ENCODE measurements at regions not wholly inside any gene's neighbourhood (a gene's known extent, or its start where the extent isn't known, plus 50 kb on each side); places are given as distances from the start of the nearest gene placed in this dataset.

DNA sequence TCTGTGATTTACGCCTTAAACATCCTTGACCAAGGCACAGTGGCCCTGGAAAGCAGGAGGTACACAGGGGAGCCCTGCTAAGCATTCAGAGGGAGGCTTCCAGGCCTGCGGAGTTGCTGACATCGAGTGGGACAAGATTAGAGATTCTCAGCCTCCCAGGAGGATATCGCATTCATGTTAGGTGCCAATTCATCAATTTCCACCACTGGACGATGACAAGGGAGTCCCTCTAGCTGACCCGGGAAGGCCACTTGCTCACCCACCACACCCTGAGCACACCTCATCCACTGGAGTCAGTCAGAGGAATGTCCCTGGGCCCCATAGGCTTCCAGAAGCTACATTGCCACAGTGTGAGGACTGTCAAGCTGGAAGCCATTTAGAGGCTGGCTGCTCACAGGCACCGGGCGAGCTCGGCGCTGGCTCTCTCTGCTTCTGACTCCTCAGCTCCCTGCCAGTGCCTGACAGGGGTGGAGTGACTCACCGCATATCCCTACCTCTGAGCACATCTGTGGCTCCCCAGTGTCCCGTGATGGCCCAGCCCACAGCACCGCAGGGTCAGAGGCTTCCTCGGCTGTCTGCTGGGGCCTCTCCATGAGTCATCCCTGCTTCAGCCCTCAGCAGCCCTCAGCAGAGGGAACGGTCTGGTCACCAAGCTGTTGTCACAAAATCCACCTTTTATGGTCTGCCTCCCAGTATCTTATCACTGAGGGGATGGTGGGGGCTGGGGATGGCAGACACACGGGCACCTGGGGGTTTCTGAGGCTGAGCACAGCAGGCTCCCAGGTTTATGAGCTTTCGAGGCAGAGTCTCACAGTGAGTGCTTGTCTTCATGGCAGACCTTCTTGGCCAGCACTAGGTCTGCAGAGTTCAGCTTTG, 117.5 kb downstream of the ZNF608 start:
- H3K27me3 ChIP-seq (replicated peaks in 1 of 4; ENCODE audit: control extremely low read depth in 1 of 4, control insufficient read depth in 3 of 4, insufficient read depth in 4 of 4, low read length in 3 of 4), result peaks cover 0 to 5% (median 0%) of the 10 kb centered on the region in 4 experiments
- no peak overlapping the region for H2AFZ ChIP-seq (ENCODE audit: insufficient read depth, low read depth, low read length, poor library complexity, severe bottlenecking)
- ATAC-seq (ENCODE audit: low read depth), result no peak
- no peaks in the 10 kb centered on the region for H3K9me3 ChIP-seq (ENCODE audit: control extremely low read depth in 1 of 3, control insufficient read depth in 2 of 3, insufficient read depth in 1 of 3, low read length in 2 of 3)
- ChIA-PET CTCF (no interaction called here), POLR2A (no interaction called here)
- H3K79me2 ChIP-seq (ENCODE audit: control insufficient read depth, insufficient read depth, low read length), result no peaks in the 10 kb centered on the region
- no peak for TF ChIP-seq EZH2 (IDR thresholded peaks at IDR 0.05; ENCODE audit: borderline replicate concordance, insufficient read depth, low read depth, low read length, poor library complexity, severe bottlenecking)
- no peak for TF ChIP-seq CTCF (IDR thresholded peaks at IDR 0.05)
- peaks cover 0 to 9% of the 10 kb centered on the region in 2 donors for H3K4me1 ChIP-seq (ENCODE audit: control insufficient read depth in 2 of 2, insufficient read depth in 2 of 2, low read length in 2 of 2)
- WGBS (ENCODE audit: insufficient coverage), result 97% methylated on average over 16 of the region's 17 CpGs
- no peaks in the 10 kb centered on the region for H4K20me1 ChIP-seq (ENCODE audit: control insufficient read depth, insufficient read depth, low read length, poor library complexity, severe bottlenecking)
- no peak overlapping the region for H3K4me2 ChIP-seq (replicated peaks; ENCODE audit: low read depth, low read length, poor library complexity, severe bottlenecking)
- Mint-ChIP-seq H3K4me1 (peaks cover 16% of the 10 kb centered on the region), H3K27ac (no peak overlapping the region), H3K27me3 (no peaks in the 10 kb centered on the region), H3K9me3 (ENCODE audit: insufficient read depth) (no peaks in the 10 kb centered on the region), H3K4me3 (no peak overlapping the region)
- no peak overlapping the region for H3K9ac ChIP-seq (ENCODE audit: low read length)
- H3K4me3 ChIP-seq (ENCODE audit: control extremely low read depth in 1 of 5, extremely low read depth in 1 of 5, insufficient read depth in 1 of 5, low read depth in 2 of 5, low read length in 4 of 5), result no peak overlapping the region
- intact Hi-C loops (cut with micrococcal nuclease), result no loop called here
- DNase-seq, result no peak
- H3K36me3 ChIP-seq (replicated peaks in 1 of 2; ENCODE audit: control extremely low read depth in 1 of 2, control insufficient read depth in 1 of 2, extremely low read depth in 1 of 2, insufficient read depth in 2 of 2, low read length in 1 of 2), result no peaks in the 10 kb centered on the region
- H3K27ac ChIP-seq (ENCODE audit: low read length in 2 of 2), result no peak overlapping the region
